HG02852 (cell line): ENCODE measurements at regions not wholly inside any gene's neighbourhood (a gene's known extent, or its start where the extent isn't known, plus 50 kb on each side); places are given as distances from the start of the nearest gene placed in this dataset.

ENCODE experiments used
- ATAC-seq: cut with Tn5 transposase; IDR thresholded peaks from one replicate; pipeline ENCODE4 v1.9.1; 2021; ENCODE audit warnings: mild to moderate bottlenecking, moderate library complexity; ENCODE audit not compliant: unreplicated experiment

GRCh38 chr6:23199541-23199940, 630.2 kb downstream of the HDGFL1 start:
- no peak for ATAC-seq

- no peak for ATAC-seq
These were observed 631.6 kb downstream of the HDGFL1 start for GRCh38 chr6:23200946-23201345.

GRCh38 chr6:23202207-23202606, 632.8 kb downstream of the HDGFL1 start:
- ATAC-seq: no peak

- ATAC-seq: no peak
These were observed 643.0 kb downstream of the HDGFL1 start for GRCh38 chr6:23212398-23212797.

GRCh38 chr6:23213193-23213592, 643.8 kb downstream of the HDGFL1 start:
- ATAC-seq: no peak

GRCh38 chr6:23213651-23214050, 644.3 kb downstream of the HDGFL1 start:
- no peak for ATAC-seq

GRCh38 chr6:23218751-23219150, 649.4 kb downstream of the HDGFL1 start:
- no peak for ATAC-seq

- no peak for ATAC-seq
These were observed 653.4 kb downstream of the HDGFL1 start for GRCh38 chr6:23222724-23223123.

- no peak for ATAC-seq
These were observed 655.2 kb downstream of the HDGFL1 start for GRCh38 chr6:23224540-23224939.

- no peak for ATAC-seq
These were observed 659.2 kb downstream of the HDGFL1 start for GRCh38 chr6:23228439-23229024.

- ATAC-seq: no peak
These were observed 674.5 kb downstream of the HDGFL1 start for GRCh38 chr6:23243854-23244253.

GRCh38 chr6:23244300-23244699, 674.9 kb downstream of the HDGFL1 start:
- no peak for ATAC-seq

GRCh38 chr6:23245572-23245971, 676.2 kb downstream of the HDGFL1 start:
- no peak for ATAC-seq

- ATAC-seq: no peak
These were observed 677.5 kb downstream of the HDGFL1 start for GRCh38 chr6:23246896-23247295.

- ATAC-seq: no peak
These were observed 681.2 kb downstream of the HDGFL1 start for GRCh38 chr6:23250556-23250955.

- no peak for ATAC-seq
These were observed 693.5 kb downstream of the HDGFL1 start for GRCh38 chr6:23262864-23263263.

GRCh38 chr6:23265270-23265669, 695.9 kb downstream of the HDGFL1 start:
- ATAC-seq: no peak

- ATAC-seq: no peak
These were observed 697.2 kb downstream of the HDGFL1 start for GRCh38 chr6:23266536-23266935.

- ATAC-seq: no peak
These were observed 698.3 kb downstream of the HDGFL1 start for GRCh38 chr6:23267651-23268050.

- no peak for ATAC-seq
These were observed 699.0 kb downstream of the HDGFL1 start for GRCh38 chr6:23268348-23268747.

GRCh38 chr6:23269436-23269835, 700.1 kb downstream of the HDGFL1 start:
- ATAC-seq: no peak

GRCh38 chr6:23272536-23272935, 703.2 kb downstream of the HDGFL1 start:
- ATAC-seq: no peak

GRCh38 chr6:23277521-23278179, 708.3 kb downstream of the HDGFL1 start:
- ATAC-seq: no peak
